OCI-LY7 (cell line): ENCODE measurements at regions not wholly inside any gene's neighbourhood (a gene's known extent, or its start where the extent isn't known, plus 50 kb on each side); places are given as distances from the start of the nearest gene placed in this dataset.

Experiments
- CTCF ChIP-seq: fragments of 200-600 bp; sonication (generic); conservative IDR thresholded peaks from 2 replicates; pipeline ENCODE4 v1.5.1; 2014; ENCODE audit warnings: mild to moderate bottlenecking, antibody characterized with exemption, low read length, moderate library complexity, mixed read lengths
- EZH2phosphoT487 ChIP-seq: fragments of 200-600 bp; sonication (generic); IDR thresholded peaks from 2 replicates; pipeline ENCODE4 v1.6.1; 2018; ENCODE audit warnings: low read depth, borderline replicate concordance, mild to moderate bottlenecking, mixed run types, antibody characterized with exemption, low read length, moderate library complexity, mixed read lengths

DNA sequence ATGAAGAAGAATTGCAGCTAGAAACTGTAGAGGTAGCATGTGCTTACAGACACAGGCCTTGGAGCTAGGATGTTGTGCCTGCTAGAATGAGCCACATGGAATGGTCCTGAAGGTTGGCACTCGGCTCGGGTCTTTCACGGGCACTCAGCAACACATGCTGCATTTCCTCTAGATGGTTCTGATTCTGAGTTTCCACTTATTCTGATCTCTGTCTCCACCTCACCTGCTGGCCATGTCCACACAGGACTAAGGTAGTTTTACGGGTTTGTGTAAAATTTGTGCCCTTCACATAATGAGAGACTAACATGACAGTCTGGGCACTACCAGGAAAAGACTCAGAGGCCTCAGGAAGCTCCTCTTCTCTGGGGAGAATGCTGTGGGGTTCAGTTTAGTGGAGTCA, 444.8 kb upstream of the MKI67 start:
- TF ChIP-seq CTCF (no peak), EZH2phosphoT487 (no peak)
